NB4 (cell line): ENCODE measurements at regions not wholly inside any gene's neighbourhood (a gene's known extent, or its start where the extent isn't known, plus 50 kb on each side); places are given as distances from the start of the nearest gene placed in this dataset.

Source experiments
- CTCF ChIP-seq: IDR thresholded peaks from one replicate; pipeline ENCODE4 v1.5.1; 2012; ENCODE audit warnings: low read depth, low read length
- MAX ChIP-seq: IDR thresholded peaks from 2 replicates; pipeline ENCODE4 v1.6.1; 2011; ENCODE audit warnings: low read depth, low read length
- POLR2A ChIP-seq: IDR thresholded peaks from 2 replicates; pipeline ENCODE4 v1.6.1; 2011; ENCODE audit warnings: mild to moderate bottlenecking; ENCODE audit not compliant: insufficient read length; ENCODE audit errors: extremely low read depth

GRCh38 chr20:41981746-41982145, 363.6 kb upstream of the CHD6 start:
- TF ChIP-seq CTCF (no peak), POLR2A (no peak), MAX (no peak)
